ENCODE measurements at regions not wholly inside any gene's neighbourhood (a gene's known extent, or its start where the extent isn't known, plus 50 kb on each side); places are given as distances from the start of the nearest gene placed in this dataset.
A peak's percentile ranks its signal among the peaks of the same experiment; 100 is the strongest.

DNA sequence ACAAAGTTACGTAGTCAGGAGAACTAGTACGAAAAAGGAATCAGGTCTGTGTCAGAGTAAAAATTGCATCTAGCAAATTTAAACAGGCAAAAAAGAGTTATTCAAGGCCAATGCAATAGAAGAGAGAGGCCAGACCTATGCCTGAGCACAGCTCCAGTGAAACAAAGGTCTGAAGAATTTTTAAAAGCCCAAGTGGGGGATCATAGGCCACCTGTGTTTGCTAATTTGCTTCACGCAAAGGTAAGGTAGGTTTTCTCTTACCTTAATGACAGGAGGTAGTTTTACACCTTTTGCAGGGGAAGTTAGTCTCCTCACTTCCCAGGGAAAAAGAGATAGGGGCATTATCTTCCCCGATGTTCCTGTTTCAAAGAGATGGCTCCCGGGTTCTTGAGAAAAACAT lies 448.6 kb upstream of the TECRL start (continued):
- no peak for TF ChIP-seq FOSL1 (IDR thresholded peaks at IDR 0.05; ENCODE audit: insufficient read depth, low read depth, low read length)

- Histone ChIP-seq H2BK15ac (ENCODE audit: low read length) (no peak overlapping the region), H3K14ac (ENCODE audit: insufficient read length) (no peak overlapping the region), H3K23ac (ENCODE audit: insufficient read length) (no peak overlapping the region), H2BK20ac (ENCODE audit: low read length) (no peak overlapping the region), H3K4me1 (replicated peaks in 1 of 4; ENCODE audit: control insufficient read depth in 3 of 4, insufficient read depth in 4 of 4, low read length in 3 of 4) (peaks cover 0 to 5% (median 1%) of the 10 kb centered on the region in 4 experiments; a peak in 3 of 7 replicates), H3K79me1 (ENCODE audit: low read depth, low read length) (no peaks in the 10 kb centered on the region), H2BK5ac (ENCODE audit: low read depth, low read length) (no peak overlapping the region), H3K36me3 (ENCODE audit: control insufficient read depth in 2 of 4, insufficient read depth in 4 of 4, low read length in 3 of 4) (no peaks in the 10 kb centered on the region), H3K4me3 (ENCODE audit: extremely low read depth in 1 of 4, insufficient read depth in 2 of 4, low read depth in 3 of 4, low read length in 4 of 4) (no peak overlapping the region), H3K79me2 (ENCODE audit: control insufficient read depth in 1 of 2, insufficient read depth in 2 of 2, low read length in 2 of 2) (no peaks in the 10 kb centered on the region), H3K27ac (ENCODE audit: low read depth, low read length) (no peak overlapping the region), H3K4ac (replicated peaks; ENCODE audit: insufficient read length, low read depth, low read length) (no peak overlapping the region), H4K5ac (ENCODE audit: insufficient read length, low read depth, low read length) (no peak overlapping the region), H2AK5ac (ENCODE audit: low read depth, low read length) (no peak overlapping the region), H4K20me1 (replicated peaks in 1 of 2; ENCODE audit: control insufficient read depth in 1 of 2, insufficient read depth in 2 of 2, low read length in 2 of 2) (no peaks in the 10 kb centered on the region), H3K9me3 (ENCODE audit: insufficient read depth in 2 of 2, low read depth in 1 of 2, low read length in 1 of 2) (no peaks in the 10 kb centered on the region), H3K18ac (ENCODE audit: extremely low read depth, low read length) (no peak overlapping the region), H2BK120ac (replicated peaks; ENCODE audit: low read depth, low read length) (no peak overlapping the region), H3K27me3 (replicated peaks in 1 of 4; ENCODE audit: control insufficient read depth in 3 of 4, extremely low read depth in 1 of 4, insufficient read depth in 3 of 4, low read length in 3 of 4) (no peaks in the 10 kb centered on the region), H2BK12ac (ENCODE audit: low read depth, low read length) (no peak overlapping the region), H3K23me2 (ENCODE audit: low read depth, low read length) (no peaks in the 10 kb centered on the region), H3K9ac (replicated peaks in 1 of 4; ENCODE audit: extremely low read depth in 1 of 4, low read depth in 3 of 4, low read length in 3 of 4) (no peak overlapping the region), H4K8ac (ENCODE audit: extremely low read depth, insufficient read depth, low read length) (no peak overlapping the region), H2AFZ (ENCODE audit: low read length) (no peak overlapping the region), H3K56ac (replicated peaks; ENCODE audit: insufficient read length, low read depth, low read length) (no peak overlapping the region), H4K91ac (replicated peaks; ENCODE audit: insufficient read length, low read length) (no peak overlapping the region), H3K4me2 (ENCODE audit: insufficient read depth in 1 of 2, low read depth in 2 of 2, low read length in 2 of 2) (no peak overlapping the region)
- ChIA-PET CTCF (ENCODE audit: partially characterized antibody) (no interaction called here), POLR2A (ENCODE audit: partially characterized antibody) (no interaction called here)
- WGBS, 2 experiments (ENCODE audit: extremely low coverage in 1 of 2, insufficient coverage in 1 of 2, insufficient read length in 1 of 2, insufficient replicate concordance in 2 of 2, low coverage in 1 of 2, low lambda C conversion rate in 2 of 2, missing lambda C conversion rate in 1 of 2): 76% methylated on average over 1 of the region's 1 CpG; no CpG with 5 or more reads in 1 of the 2 experiments
- DNase-seq (ENCODE audit: low read depth in 1 of 2, low spot score in 2 of 2) (no peak), FAIRE-seq (no peak)
- TF ChIP-seq, protein P1, sequence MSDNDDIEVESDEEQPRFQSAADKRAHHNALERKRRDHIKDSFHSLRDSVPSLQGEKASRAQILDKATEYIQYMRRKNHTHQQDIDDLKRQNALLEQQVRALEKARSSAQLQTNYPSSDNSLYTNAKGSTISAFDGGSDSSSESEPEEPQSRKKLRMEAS (IDR thresholded peaks at IDR 0.05): no peak
- TF ChIP-seq MAFK (IDR thresholded peaks at IDR 0.05; ENCODE audit: low read depth, low read length): peak; percentile 33; the same call in 1 of the 2 replicates
These were observed 447.9 kb upstream of the TECRL start for GRCh38 chr4:64857198-64857597.
